ENCODE measurements at regions not wholly inside any gene's neighbourhood (a gene's known extent, or its start where the extent isn't known, plus 50 kb on each side); places are given as distances from the start of the nearest gene placed in this dataset.

- TF ChIP-seq LARP7 (IDR thresholded peaks at IDR 0.05) (no peak), CTCF (IDR thresholded peaks at IDR 0.05 in 2 of 3, conservative IDR thresholded peaks at IDR 0.05 in 1 of 3; ENCODE audit: control insufficient read depth in 2 of 3, extremely low read depth in 1 of 3, insufficient read depth in 1 of 3, low read depth in 3 of 3, low read length in 3 of 3) (no peak), RAD21 (IDR thresholded peaks at IDR 0.05; ENCODE audit: insufficient read depth, low read depth, low read length) (no peak), CREB1 (IDR thresholded peaks at IDR 0.05; ENCODE audit: low read depth) (no peak), POLR2A (IDR thresholded peaks at IDR 0.05; ENCODE audit: low read depth, low read length) (no peak), CHD4 (IDR thresholded peaks at IDR 0.05) (no peak), PML (IDR thresholded peaks at IDR 0.05; ENCODE audit: low read length) (no peak), RFX5 (IDR thresholded peaks at IDR 0.05; ENCODE audit: low read depth, low read length) (no peak), CEBPB (IDR thresholded peaks at IDR 0.05; ENCODE audit: borderline replicate concordance in 1 of 2, low read depth in 2 of 2, low read length in 2 of 2) (no peak)
Measured at GRCh38 chr10:121316432-121316831, 281.8 kb downstream of the FGFR2 start.

All from GM12878 (cell line).